ENCODE measurements at regions not wholly inside any gene's neighbourhood (a gene's known extent, or its start where the extent isn't known, plus 50 kb on each side); places are given as distances from the start of the nearest gene placed in this dataset.

DNA sequence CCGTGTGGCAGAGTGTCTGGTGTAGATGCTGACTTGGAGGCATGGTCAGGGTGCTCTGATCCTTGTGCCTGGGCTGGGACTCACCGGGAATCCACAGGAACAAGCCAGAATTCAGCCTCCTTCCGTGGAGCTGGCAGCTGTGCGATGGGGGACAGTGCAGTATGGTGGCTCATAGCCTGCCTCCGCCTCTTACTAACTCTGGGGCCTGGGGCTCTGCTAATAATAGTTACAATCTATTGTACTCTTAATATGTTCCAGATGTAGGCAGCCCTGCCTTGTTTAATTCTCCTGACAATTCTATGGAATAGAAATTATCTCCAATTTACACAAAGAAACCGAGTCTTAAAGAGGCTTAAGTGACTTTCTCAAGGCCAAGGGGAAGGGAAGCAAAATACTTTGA lies 77.6 kb downstream of the PCDH1 start:
- no peak for DNase-seq

DNA sequence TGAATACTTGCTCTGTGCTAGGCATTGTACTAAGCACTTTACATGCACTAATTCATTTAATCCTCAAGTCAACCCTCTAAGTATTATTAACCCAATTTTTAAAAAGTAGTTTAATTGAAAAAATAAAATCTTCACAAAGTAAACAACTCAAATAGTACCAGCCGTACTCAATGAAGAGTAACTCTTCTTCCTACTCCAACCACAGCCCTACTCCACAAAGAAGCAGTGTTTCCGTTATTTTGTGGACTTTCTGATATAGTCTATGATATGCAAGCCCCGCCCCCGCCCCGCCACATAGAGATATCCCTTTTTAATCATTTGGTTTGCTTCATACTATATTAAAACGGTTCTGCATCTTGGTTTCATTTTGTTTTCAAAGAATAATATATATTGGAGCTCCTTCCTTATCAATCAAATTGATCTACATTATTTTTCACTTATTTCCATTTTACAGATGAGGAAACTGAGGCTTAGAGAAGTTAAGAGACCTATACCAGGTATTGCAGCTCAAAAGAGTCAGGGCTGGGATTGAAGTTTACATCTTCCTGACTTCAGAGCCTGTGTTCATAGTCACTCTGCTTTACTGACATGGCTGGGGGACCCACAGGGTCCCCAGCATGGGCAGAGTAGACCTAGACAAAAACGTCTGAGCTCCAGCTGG lies 78.6 kb downstream of the PCDH1 start:
- DNase-seq: no peak

DNA sequence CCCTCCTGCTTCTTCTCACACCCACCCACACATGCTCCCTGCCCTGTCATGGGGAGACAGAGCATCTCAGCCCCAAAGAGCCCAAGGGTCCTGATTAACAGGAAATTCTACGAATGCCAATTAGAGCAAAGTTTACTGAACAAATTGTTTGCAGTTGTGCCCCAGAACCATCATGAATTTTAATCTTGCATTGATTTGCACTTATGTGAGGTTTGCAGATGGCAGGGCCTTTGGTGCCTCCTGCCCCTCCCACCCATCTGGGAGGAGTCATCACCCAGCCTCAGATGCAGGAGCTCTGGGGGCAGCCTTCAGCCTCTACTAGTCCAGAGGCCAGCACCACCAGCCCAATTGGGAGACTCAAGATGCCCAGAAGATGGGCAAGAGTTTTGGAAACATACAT lies 80.8 kb downstream of the PCDH1 start:
- no peak for DNase-seq

DNA sequence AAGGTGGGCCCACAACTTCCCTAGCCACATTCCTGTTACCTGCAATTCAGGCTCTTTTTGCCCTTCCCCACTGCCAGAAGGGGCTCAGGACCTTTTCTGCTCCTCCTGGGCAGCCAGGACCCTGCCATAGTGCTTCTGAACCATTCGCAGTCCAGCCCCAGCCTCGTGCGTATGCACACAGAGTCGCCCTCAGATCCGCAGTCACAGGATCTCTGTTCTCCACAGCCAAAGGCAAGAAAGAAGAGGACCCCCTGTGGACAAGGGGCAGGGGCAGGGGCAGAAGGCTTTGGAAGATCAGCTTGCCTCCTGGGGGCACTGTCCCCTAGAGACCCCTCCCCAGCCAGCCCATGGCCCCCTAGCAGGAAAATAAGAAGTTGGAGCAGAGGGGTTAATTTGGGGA lies 82.8 kb downstream of the PCDH1 start:
- DNase-seq: no peak

DNA sequence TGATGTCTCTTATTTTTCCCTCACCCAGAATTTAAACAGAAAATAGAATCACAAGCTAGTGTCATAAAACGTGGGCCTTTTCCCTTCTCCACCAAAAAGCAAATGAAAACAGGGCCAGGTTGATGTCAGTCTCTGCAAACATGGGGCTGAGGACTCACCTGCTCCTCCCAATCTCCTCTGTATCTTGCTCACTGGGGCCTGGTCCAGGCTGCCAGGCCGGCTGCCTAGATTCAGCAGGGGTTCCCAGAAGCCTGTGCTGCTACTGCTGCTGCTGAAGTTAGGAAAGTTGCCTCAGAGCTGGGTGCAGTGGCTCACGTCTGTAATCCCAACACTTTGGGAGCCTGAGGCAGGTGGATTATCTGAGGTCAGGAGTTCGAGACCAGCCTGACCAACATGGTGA lies 84.3 kb downstream of the PCDH1 start:
- DNase-seq: no peak

DNA sequence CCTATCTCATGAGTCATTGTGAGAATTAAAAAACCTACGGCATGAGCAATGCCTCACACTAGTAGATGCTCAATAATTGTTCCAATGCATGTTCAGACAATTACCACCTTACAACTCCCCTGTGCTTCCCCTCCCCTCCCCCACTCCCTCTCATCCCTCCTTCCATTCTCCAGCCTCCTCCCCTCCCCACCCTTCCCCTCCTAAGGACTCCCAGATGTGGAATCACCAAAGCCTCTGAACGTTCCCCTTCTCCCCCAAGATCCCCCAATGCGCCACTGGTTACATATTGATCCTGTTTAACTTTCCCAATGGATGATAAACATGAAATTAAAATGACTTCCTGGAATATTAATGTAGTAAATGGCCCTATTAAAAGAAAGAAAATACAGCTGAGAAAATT lies 84.8 kb downstream of the PCDH1 start:
- no peak for DNase-seq

DNA sequence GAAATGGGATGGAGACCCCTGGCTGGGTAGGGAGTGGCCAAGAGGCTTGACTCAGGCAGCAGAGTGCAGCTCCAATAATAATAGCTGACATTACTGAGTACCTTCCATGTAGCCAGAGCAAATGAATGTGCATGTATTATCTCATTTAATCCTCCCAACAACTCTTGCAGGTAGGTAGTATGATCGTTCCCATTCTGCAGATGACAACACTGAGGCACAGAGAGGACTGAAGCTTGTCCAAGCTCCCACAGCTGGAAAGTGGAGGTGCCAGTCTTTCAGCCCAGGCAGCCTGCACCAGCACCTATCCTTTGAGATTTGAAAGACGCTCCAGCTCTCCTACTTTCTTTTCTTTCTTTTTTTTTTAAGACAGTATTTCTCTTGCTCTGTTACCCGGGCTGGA lies 87.6 kb downstream of the PCDH1 start:
- no peak for DNase-seq

DNA sequence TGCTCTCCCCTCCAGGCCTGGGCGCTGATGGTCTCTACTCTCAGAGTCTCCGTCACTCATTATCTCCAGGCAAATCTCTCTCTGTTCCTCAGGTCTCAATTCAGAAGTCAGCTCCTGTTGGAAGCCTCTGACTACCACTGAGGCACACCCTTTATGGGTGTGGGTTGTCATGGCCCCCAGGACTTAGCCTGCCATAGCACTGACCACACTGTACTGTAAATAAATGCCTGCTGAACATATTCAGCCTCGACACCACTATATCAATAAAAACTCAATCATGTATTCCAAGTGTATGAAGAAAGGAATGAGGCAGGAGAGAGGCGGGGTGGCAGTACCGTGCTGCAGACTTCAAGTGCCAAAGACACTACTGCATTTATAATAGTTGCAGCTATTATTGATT lies 88.9 kb downstream of the PCDH1 start:
- no peak for DNase-seq

DNA sequence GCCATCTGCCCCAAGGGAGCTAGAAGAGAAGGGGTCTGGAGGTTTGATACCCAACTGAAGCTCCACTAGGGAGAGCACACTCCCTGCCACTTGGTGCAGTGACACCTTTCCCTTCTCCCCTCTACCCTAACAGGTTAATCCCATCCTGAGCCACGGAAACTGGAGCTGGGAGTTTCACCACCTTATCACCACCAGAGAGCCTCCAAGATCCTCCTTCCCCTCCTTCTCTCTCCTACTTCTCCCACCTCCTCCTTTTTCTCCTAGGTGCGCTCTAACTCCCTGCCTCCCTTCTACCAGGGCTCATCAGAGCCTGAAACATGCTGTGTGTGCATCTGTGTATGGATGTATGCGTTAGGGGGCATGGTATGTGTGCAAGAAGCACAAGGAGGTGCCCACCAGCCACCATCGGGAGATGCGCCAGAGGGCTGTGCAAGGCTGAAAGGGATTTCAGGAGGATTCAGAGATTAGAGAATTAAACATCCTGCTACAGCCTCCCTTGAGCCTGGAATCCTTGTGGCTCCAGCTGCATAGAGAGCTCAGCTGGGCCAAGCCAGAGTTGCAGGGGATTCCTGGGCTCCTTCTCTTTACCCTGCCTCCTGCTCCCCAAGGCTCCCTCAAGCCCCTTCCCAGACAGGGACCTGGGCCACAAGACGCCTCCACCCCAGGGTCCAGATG lies 89.8 kb downstream of the PCDH1 start:
- DNase-seq: no peak

DNA sequence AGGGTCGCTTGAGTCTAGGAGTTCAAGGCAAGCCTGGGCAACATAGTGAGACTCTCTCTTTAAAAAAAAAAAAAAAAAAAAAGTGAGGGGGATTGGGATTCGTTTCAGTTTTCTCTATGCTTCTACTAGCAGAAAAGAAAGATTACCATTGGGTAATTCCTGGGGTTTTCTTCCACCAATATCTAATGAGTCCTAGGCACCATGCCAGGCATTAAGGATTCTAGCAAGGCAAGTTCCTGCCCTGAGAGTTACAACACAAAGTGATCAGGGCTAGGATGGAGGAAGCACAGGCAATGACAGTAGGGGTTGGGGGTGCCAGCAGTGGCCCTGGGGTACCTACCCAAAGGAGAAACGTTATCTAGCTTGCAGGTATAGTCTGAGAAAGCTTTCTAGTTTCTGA lies 90.8 kb downstream of the PCDH1 start:
- DNase-seq: no peak

DNA sequence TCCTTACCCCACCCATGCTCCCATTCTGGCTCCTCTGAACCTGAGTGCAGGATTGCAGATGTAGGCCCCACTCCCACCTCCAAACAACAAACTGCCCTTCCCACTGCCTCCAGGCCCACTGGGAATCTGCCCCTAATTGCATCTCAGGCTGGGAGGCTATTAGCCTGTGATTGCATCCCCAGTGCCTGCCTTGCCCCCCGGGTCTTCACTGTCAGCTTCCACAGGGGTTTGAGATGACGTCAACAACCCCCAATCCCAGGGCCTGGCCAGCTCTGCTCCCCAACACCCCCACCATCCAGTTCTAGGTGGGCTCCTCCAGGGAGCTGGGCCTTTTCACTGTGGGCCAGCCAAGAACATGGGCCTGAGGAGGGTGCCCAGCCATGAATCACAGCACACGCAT lies 91.5 kb downstream of the PCDH1 start:
- no peak for DNase-seq

DNA sequence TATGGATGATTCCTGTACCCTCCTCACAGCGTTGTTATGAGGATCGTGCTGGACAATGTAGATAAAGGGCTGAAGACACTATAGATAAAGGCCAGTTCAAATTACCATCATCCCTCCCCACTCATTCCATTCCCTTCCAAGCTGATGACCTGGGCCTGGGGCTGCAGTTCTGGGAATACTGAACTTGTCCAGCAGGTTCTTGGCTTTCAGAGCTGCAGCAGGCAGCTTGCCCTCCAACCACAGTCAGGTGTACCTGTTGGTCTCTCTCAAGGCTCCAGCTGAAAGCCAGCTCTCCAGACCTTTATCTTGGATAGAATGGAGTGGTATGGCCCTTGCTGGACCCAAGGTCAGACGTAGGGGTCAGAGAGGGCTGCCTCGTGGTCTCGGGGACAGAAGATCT lies 92.5 kb downstream of the PCDH1 start:
- no peak for DNase-seq

DNA sequence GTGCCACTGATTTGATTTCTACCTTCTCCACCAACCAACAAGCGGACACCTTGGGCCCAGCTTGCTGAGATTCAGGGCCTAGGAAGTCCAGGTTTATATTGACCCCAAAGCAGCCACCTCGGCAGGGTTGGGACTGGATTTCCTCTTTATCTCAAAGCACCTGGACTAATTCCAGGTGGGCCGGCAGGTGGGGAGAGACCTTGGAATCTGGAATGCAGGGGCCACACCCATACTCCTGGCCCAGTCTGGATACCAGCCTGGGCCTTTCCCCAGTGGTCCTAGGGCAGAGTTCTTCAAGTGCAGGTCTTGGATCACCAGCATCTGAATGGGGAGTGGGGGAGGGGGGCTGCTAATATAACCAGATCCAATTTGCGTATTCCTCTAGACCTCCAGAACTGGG lies 93.1 kb downstream of the PCDH1 start:
- DNase-seq: no peak

DNA sequence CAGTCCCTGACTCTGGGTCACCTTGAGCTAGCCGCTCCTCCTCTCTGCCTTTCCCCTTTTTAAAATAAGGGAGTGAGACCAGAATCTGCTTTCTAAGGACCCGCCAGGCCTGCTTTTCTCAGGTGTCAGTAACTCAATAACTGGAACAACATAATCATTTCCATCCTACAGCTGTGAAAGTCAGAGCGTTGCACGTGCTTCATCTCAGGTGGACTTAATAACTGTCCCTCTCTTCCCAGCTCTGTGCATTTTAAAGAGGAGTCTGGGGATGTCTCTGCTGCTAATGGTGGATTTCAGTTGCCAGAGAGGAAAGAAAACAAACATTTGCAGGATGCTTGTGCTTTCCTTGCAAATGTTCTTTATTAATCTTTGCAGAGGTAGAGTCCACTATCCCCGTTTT lies 93.7 kb downstream of the PCDH1 start:
- no peak for DNase-seq

DNA sequence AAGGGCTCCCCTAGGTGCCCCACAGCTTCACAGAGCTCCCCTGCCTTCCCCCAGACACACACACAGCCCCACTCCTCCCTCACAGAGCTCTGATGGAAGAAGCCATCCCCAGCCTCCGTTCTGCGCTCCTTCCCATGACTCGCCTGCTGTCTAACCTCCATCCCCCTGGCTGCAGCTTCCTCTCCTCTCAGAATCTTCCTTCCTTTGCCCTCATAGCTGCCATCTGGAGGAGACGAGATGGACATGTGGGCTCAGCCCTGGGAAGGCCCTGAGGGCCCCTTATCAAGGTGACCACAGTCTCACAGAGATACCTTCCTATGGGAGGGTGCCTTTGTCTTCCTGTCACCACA lies 94.3 kb downstream of the PCDH1 start:
- no peak for DNase-seq

DNA sequence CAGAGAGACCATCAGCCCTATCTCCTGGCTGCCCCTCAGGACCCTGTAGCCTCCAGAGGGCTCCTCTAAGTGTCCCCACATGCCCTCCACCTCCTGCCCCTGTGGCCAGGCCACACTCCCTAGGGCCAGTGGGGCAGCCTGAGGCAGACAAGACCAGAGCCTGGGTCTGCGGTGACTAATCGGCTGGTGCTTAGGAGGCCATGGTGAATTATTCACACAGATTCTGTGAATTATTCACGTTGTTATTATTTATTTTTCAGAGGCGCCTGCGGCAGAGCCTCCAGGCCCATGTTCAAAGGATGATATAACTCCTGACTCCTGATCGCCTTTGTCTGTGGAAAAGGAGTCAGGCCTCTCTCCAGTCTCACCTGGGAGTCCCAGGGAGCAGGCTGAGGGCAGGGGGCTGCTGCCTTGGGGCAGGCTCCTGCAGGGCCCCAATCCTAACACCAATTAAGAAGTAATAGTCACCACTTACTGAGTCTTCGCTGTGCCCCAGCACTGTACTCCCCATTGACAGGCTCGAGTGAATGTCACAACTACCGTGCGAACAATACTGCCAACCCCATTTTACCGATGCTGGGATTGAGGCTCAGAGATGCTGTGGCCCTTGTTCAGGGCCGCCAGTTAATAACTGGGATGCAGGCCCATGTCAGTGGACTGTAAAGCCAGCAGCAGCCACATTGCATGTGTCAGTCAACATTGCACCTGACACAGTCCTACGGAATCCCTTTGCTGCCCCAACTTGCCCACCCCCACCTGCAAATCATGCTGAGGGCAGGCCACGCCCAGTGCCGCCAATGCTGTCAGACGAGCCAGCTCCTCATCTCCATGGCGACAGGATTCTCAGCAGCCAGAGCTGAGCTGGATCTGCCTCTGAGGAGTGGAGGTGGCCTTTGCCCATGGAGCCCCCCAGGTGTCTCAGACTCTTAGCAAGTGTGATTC lies 94.9 kb downstream of the PCDH1 start:
- no peak for DNase-seq

DNA sequence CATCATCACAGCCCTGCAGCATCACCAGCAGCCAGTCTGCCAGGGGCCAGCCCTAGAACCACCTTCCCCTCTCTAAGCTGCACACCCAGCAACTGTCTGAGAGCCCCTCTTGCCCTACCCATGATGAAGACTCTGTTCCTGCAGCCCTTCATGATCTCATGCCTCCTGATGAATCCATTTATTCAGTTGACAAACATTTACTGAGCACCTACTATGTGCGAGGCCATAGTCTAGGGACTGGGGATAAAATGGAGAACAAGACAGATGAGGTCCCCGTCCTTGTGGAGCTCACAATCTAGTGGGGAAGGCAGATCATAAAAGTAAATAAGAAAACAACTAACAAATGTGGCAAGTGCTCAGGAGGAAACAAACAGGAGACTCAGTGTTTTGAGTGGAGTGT lies 96.3 kb downstream of the PCDH1 start:
- DNase-seq: no peak

DNA sequence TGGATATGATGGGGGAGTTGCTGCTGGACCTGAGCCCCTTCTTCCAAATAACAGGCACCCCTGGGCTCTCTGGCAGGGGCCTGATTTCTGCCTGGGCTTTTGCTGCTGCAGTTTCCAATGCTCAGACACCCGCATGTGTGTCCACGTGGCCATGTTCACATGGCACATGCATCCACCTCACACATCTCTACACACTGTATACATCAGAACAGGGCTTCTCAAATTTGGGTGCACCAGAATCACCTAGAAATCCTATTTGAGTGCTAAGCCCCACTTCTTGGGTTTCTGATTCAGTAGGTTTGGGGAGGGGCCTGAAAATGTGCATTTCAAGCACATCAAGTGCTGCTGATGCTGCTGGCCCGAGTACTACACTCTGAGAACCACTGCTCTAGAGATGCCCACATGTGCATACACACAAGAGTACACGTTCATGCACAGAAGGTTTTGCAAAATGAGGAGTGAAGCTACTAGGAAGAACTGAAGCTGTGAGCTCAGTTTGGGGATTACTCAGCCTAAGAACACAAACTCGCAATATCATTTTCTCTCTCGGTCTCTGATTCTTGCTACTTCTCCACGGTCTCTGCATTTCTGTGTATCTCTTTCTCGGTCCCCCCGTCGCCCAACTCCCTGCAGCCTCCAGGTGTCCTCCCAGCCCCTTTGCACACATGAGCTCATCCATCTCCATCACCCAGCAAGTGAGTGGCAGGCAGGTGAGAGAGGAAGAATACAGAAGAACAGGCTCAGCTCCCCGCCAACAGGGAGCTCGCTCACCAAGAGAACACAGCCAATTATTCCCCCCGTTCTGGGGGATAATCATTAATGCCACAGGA lies 97.0 kb downstream of the PCDH1 start:
- DNase-seq: no peak

DNA sequence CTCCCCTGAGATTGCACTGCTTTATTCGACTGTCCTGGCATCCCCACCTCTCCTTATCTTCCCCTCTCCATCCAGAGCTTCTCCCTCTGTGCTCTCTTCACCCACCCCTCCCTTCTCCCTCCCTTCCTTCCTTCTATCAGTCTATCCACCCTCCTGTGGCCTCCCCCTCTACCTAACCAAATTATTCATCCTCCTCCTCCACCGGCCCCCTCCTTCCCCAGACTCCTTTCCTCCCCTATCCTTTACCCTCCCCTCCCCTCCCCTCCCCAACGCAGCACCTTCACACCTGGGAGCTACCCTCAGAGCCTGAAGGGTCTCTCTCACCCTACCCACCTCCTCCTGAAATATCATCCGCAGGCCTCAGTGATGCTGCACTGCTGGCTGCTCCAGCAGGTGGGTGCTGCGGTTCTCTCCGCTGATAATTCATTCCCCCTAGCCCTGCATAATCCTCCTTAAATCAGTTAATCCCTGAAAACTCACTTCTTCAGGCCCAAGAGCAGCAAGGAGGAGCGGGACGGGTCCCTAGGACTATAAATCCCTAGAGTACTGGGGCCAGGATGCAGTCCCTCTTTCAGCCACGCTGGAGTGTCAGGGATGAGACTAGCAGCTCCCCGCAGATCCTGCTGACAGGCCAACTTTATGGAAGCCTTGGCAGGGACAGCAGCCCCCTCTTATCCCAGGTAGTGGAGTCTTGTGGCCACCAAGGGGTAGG lies 97.8 kb downstream of the PCDH1 start:
- DNase-seq: no peak

DNA sequence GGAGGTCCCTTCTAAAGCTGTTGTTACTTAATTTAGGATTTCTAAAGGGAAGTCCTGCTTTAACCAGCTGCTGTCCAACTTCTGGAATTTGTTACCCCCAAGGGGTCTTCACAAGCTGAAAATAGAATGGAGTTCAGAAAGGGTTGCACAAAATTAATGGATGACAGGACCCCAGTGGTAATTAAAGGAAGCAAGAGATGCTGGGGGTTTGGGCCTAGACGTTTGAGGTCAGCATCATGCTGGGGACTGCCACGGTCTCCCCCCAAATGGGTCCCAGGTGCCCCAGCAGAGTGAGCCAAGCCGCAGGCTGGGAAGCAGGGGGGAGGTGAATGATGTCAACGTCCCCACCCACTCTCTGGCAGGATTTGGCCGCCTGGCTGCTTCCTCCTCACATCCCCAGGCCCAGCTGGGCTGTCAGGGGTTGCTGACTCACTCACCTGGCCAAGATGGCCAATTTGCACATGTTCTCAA lies 97.5 kb upstream of the ARAP3 start:
- DNase-seq: no peak

DNA sequence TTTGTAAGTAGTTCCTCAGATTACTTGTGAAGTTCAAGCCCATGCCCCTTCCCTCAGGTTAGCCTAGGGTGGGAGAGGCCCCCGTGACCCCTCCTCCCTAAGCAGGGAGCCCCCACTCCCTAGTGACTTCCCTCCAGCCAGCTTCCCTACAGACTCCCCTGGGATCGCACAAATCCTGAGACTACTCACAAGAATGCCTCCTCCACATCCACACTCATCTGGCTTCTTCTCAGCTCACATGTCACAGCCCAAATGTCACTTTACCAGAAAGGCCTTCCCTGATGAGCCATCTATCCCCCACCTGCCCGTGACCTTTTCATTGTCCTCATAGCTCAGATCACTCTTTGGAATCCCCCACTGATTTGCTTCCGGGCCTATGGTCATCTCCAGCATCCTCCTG lies 96.7 kb upstream of the ARAP3 start:
- DNase-seq: no peak

DNA sequence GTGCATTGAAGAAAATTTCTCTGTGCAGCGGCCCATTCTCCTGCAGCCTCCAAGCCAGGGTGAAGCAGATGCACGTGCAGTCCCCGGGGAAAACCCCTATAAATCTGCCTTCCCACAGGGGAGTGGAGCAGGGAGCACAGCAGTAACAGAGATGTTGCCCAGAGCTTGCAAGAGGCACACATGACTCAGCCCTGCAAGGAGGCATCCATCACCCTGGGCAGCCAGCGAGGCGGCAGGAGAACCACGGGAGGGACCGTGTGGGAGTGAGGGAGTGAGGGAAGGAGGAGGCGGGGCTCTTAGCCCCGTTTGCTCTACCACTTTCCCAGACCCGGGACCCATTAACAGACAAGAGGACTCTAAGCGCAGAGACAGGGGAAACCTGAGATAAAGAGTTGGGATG lies 96.2 kb upstream of the ARAP3 start:
- DNase-seq: no peak

Data from NCI-H1694 (cell line).